ENCODE measurements at regions not wholly inside any gene's neighbourhood (a gene's known extent, or its start where the extent isn't known, plus 50 kb on each side); places are given as distances from the start of the nearest gene placed in this dataset.

- TF ChIP-seq YY1 (IDR thresholded peaks at IDR 0.05; ENCODE audit: insufficient read depth, insufficient read length) (no peak), ZNF274 (IDR thresholded peaks at IDR 0.05; ENCODE audit: low read depth, low read length) (no peak), SUZ12 (IDR thresholded peaks at IDR 0.05; ENCODE audit: extremely low read depth, insufficient read depth, insufficient read length) (no peak)
These were observed 195.1 kb downstream of the PHETA1 start for GRCh38 chr12:111173836-111174235.
